ENCODE measurements at regions not wholly inside any gene's neighbourhood (a gene's known extent, or its start where the extent isn't known, plus 50 kb on each side); places are given as distances from the start of the nearest gene placed in this dataset.

GRCh38 chr2:215507836-215508235 is 72.0 kb upstream of the FN1 start (continued):
- no peak for TF ChIP-seq RCOR1 (conservative IDR thresholded peaks at IDR 0.05; ENCODE audit: low read depth, low read length)
- TF ChIP-seq ZNF384 (IDR thresholded peaks at IDR 0.05; ENCODE audit: borderline replicate concordance, low read depth, low read length): no peak
- TF ChIP-seq ELK1 (IDR thresholded peaks at IDR 0.05; ENCODE audit: low read depth, low read length): no peak
- no peak for TF ChIP-seq MAX (IDR thresholded peaks at IDR 0.05; ENCODE audit: low read depth, low read length)
- no peak for TF ChIP-seq CREM (IDR thresholded peaks at IDR 0.05; ENCODE audit: low read depth)
- TF ChIP-seq SP1 (IDR thresholded peaks at IDR 0.05; ENCODE audit: low read depth, low read length): no peak
- no peak for TF ChIP-seq MYC (IDR thresholded peaks at IDR 0.05; ENCODE audit: insufficient read depth, insufficient read length, insufficient replicate concordance, low read length, severe bottlenecking)
- TF ChIP-seq PAX5 (IDR thresholded peaks at IDR 0.05; ENCODE audit: borderline replicate concordance, low read depth, low read length): no peak
- TF ChIP-seq, protein P1, sequence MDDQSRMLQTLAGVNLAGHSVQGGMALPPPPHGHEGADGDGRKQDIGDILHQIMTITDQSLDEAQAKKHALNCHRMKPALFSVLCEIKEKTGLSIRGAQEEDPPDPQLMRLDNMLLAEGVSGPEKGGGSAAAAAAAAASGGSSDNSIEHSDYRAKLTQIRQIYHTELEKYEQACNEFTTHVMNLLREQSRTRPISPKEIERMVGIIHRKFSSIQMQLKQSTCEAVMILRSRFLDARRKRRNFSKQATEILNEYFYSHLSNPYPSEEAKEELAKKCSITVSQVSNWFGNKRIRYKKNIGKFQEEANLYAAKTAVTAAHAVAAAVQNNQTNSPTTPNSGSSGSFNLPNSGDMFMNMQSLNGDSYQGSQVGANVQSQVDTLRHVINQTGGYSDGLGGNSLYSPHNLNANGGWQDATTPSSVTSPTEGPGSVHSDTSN (IDR thresholded peaks at IDR 0.05; ENCODE audit: insufficient replicate concordance, low read depth, low read length): no peak
- no peak for TF ChIP-seq ASH2L (IDR thresholded peaks at IDR 0.05; ENCODE audit: borderline replicate concordance, low read depth)
- no peak for TF ChIP-seq RELA (IDR thresholded peaks at IDR 0.05; ENCODE audit: borderline replicate concordance, partially characterized antibody)

DNA sequence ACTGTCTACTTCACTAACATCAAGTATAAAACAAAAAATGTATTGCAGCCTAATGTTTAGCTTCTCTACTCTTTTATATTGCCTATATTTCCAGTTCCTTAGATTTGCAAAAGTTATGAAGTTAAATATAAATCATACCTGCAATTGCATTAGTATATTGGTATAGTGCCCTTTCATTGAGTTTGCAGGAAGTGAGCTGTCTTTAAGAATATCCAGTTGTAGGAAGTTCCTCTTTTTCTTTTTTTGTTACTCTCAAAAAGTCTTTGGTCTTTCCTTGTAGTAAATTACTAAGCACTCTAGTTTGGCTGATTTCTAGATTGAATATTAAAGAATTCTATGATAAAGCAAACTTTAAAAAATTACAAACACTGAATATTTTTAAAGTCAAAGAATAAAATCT is 71.3 kb upstream of the FN1 start:
- Histone ChIP-seq H2AFZ (ENCODE audit: control insufficient read depth, low read depth, low read length) (no peak overlapping the region), H3K27ac (ENCODE audit: control insufficient read depth, insufficient read depth) (no peak overlapping the region), H3K9ac (ENCODE audit: control insufficient read depth, insufficient read depth, low read length) (no peak overlapping the region), H3K27me3 (replicated peaks in 1 of 2; ENCODE audit: control insufficient read depth in 2 of 2, insufficient read depth in 2 of 2, low read length in 1 of 2) (no peaks in the 10 kb centered on the region), H3K79me2 (ENCODE audit: control insufficient read depth, insufficient read depth, low read length) (no peaks in the 10 kb centered on the region), H4K20me1 (ENCODE audit: control insufficient read depth, insufficient read depth) (no peaks in the 10 kb centered on the region), H3K36me3 (ENCODE audit: control insufficient read depth in 2 of 2, insufficient read depth in 2 of 2, low read length in 1 of 2) (no peaks in the 10 kb centered on the region), H3K9me3 (replicated peaks; ENCODE audit: control insufficient read depth, insufficient read depth, low read length) (no peaks in the 10 kb centered on the region), H3K4me3 (no peak overlapping the region), H3K4me2 (ENCODE audit: control insufficient read depth, insufficient read depth) (no peak overlapping the region), H3K4me1 (ENCODE audit: control insufficient read depth, insufficient read depth, low read length) (no peaks in the 10 kb centered on the region)
- ChIA-PET RAD21 (ENCODE audit: unreplicated experiment) (interaction anchor here (1.5 kb wide), 1 partner anchor 58 kb away, joined by 4 read pairs; no protein-coding TSS in a partner anchor), SMC1A (ENCODE audit: uncharacterized antibody, unreplicated experiment) (interaction anchor here (0.6 to 1.3 kb wide), 9 partner anchors 20 to 411 kb away, joined by 3 to 5 read pairs (median 3); no protein-coding TSS in a partner anchor), POLR2A (no interaction called here), CTCF (interaction anchor here (1.4 kb wide), 1 partner anchor 13 kb away, joined by 4 read pairs; no protein-coding TSS in a partner anchor)
- DNase-seq (ENCODE audit: low read depth, low spot score) (no peak), ATAC-seq (peak; percentile 83), FAIRE-seq (no peak)
- in situ Hi-C loops (cut with MboI): no loop called here
- no TSS peak for BruUV-seq (replicated peaks)
- TF ChIP-seq, protein P2, sequence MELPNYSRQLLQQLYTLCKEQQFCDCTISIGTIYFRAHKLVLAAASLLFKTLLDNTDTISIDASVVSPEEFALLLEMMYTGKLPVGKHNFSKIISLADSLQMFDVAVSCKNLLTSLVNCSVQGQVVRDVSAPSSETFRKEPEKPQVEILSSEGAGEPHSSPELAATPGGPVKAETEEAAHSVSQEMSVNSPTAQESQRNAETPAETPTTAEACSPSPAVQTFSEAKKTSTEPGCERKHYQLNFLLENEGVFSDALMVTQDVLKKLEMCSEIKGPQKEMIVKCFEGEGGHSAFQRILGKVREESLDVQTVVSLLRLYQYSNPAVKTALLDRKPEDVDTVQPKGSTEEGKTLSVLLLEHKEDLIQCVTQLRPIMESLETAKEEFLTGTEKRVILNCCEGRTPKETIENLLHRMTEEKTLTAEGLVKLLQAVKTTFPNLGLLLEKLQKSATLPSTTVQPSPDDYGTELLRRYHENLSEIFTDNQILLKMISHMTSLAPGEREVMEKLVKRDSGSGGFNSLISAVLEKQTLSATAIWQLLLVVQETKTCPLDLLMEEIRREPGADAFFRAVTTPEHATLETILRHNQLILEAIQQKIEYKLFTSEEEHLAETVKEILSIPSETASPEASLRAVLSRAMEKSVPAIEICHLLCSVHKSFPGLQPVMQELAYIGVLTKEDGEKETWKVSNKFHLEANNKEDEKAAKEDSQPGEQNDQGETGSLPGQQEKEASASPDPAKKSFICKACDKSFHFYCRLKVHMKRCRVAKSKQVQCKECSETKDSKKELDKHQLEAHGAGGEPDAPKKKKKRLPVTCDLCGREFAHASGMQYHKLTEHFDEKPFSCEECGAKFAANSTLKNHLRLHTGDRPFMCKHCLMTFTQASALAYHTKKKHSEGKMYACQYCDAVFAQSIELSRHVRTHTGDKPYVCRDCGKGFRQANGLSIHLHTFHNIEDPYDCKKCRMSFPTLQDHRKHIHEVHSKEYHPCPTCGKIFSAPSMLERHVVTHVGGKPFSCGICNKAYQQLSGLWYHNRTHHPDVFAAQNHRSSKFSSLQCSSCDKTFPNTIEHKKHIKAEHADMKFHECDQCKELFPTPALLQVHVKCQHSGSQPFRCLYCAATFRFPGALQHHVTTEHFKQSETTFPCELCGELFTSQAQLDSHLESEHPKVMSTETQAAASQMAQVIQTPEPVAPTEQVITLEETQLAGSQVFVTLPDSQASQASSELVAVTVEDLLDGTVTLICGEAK (IDR thresholded peaks at IDR 0.05; ENCODE audit: borderline replicate concordance): no peak
- intact Hi-C loops (cut with micrococcal nuclease; ENCODE audit: unreplicated experiment): no loop called here
